ENCODE measurements at regions not wholly inside any gene's neighbourhood (a gene's known extent, or its start where the extent isn't known, plus 50 kb on each side); places are given as distances from the start of the nearest gene placed in this dataset.

GRCh38 chr4:73001885-73002284 lies 67.6 kb downstream of the COX18 start:
- no peak for DNase-seq

- no peak for DNase-seq
These were observed 72.1 kb downstream of the COX18 start for GRCh38 chr4:72997409-72997808.

GRCh38 chr4:72994670-72995069 lies 74.8 kb downstream of the COX18 start:
- no peak for DNase-seq

GRCh38 chr4:72993876-72994275 lies 75.6 kb downstream of the COX18 start:
- DNase-seq, result no peak

- no peak for DNase-seq
These were observed 77.6 kb downstream of the COX18 start for GRCh38 chr4:72991873-72992272.

GRCh38 chr4:72987741-72988729 lies 81.5 kb downstream of the COX18 start:
- DNase-seq, result no peak

- no peak for DNase-seq
These were observed 85.2 kb downstream of the COX18 start for GRCh38 chr4:72984351-72984750.

- DNase-seq, result no peak
These were observed 85.8 kb downstream of the COX18 start for GRCh38 chr4:72983709-72984108.

GRCh38 chr4:72977936-72978485 lies 91.5 kb downstream of the COX18 start:
- DNase-seq, result no peak

GRCh38 chr4:72975488-72975784 lies 94.1 kb downstream of the COX18 start:
- DNase-seq, result no peak

- DNase-seq, result no peak
These were observed 94.6 kb downstream of the COX18 start for GRCh38 chr4:72974694-72975487.

- DNase-seq, result no peak
These were observed 97.9 kb downstream of the COX18 start for GRCh38 chr4:72971572-72971971.

- DNase-seq, result no peak
These were observed 98.8 kb downstream of the COX18 start for GRCh38 chr4:72970756-72971155.

- DNase-seq, result no peak
These were observed 99.5 kb downstream of the COX18 start for GRCh38 chr4:72969976-72970375.

GRCh38 chr4:72966652-72967051 lies 102.9 kb downstream of the COX18 start:
- DNase-seq, result no peak

- no peak for DNase-seq
These were observed 110.1 kb downstream of the COX18 start for GRCh38 chr4:72959411-72959810.

GRCh38 chr4:72954811-72955210 lies 114.7 kb downstream of the COX18 start:
- DNase-seq, result no peak

- DNase-seq, result no peak
These were observed 115.9 kb downstream of the COX18 start for GRCh38 chr4:72953571-72953970.

- no peak for DNase-seq
These were observed 117.9 kb downstream of the COX18 start for GRCh38 chr4:72951628-72952027.

GRCh38 chr4:72951147-72951546 lies 118.4 kb downstream of the COX18 start:
- no peak for DNase-seq

- no peak for DNase-seq
These were observed 121.4 kb downstream of the COX18 start for GRCh38 chr4:72948080-72948479.

- DNase-seq, result no peak
These were observed 123.7 kb downstream of the COX18 start for GRCh38 chr4:72945719-72946336.

- DNase-seq, result no peak
These were observed 127.0 kb downstream of the COX18 start for GRCh38 chr4:72942565-72942964.
